ENCODE measurements at regions not wholly inside any gene's neighbourhood (a gene's known extent, or its start where the extent isn't known, plus 50 kb on each side); places are given as distances from the start of the nearest gene placed in this dataset.

DNA sequence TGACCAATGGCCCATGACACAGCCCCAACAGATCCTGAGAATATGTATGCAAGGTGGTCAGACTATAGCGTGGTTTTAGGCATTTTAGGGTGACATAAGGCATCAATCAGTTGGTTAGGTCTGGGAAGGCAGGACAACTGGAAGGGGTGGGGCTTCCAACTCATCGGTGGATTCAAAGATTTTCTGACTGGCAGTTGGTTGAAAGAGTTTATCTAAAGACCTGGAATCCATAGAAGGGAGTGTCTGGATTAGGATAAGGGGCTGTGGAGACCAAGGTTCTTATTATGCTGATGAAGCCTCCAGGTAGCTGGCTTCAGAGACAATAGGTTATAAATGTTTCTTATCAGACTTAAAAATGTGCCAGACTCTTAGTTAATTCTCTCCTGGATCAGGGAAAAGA is 60.3 kb upstream of the CFAP46 start:
- no peaks in the 10 kb centered on the region for H3K36me3 ChIP-seq (ENCODE audit: control insufficient read depth in 2 of 2, extremely low read depth in 1 of 2, insufficient read depth in 2 of 2, low read length in 2 of 2)
- no peaks in the 10 kb centered on the region for H3K9me3 ChIP-seq (replicated peaks; ENCODE audit: control insufficient read depth, insufficient read depth, low read length)
- H3K4me1 ChIP-seq (ENCODE audit: control insufficient read depth, extremely low read depth, insufficient read depth, low read length) = no peaks in the 10 kb centered on the region
- H4K20me1 ChIP-seq (replicated peaks; ENCODE audit: control insufficient read depth, extremely low read depth, insufficient read depth, low read length) = no peaks in the 10 kb centered on the region
- H3K4me2 ChIP-seq (ENCODE audit: insufficient read depth, low read length) = no peak overlapping the region
- no peak overlapping the region for H2AFZ ChIP-seq (ENCODE audit: low read depth, low read length)
- H3K4me3 ChIP-seq (replicated peaks in 1 of 3; ENCODE audit: insufficient read depth in 1 of 3, low read depth in 1 of 3, low read length in 3 of 3) = no peak overlapping the region
- dilution Hi-C loops (cut with MboI; ENCODE audit: extremely low pct_ligation_motif_present, low sequenced_read_pairs) (no loop called here), intact Hi-C loops (cut with micrococcal nuclease) (no loop called here)
- ChIA-PET CTCF (no interaction called here), POLR2A (no interaction called here)
- FAIRE-seq (no peak), DNase-seq (ENCODE audit: low read depth, low spot score) (no peak)
- TF ChIP-seq POLR2A (IDR thresholded peaks at IDR 0.05; ENCODE audit: low read depth, low read length) (no peak), GATA2 (IDR thresholded peaks at IDR 0.05; ENCODE audit: insufficient read depth, insufficient read length, low read depth, low read length) (no peak), MYC (IDR thresholded peaks at IDR 0.05; ENCODE audit: low read depth, low read length) (no peak)
- BruUV-seq (replicated peaks) = no TSS peak
- H3K79me2 ChIP-seq (ENCODE audit: control insufficient read depth, insufficient read depth, low read length) = no peaks in the 10 kb centered on the region
- no peak overlapping the region for H3K27ac ChIP-seq (ENCODE audit: insufficient read depth, low read depth, low read length)
- no peaks in the 10 kb centered on the region for H3K27me3 ChIP-seq (ENCODE audit: control insufficient read depth in 2 of 2, insufficient read depth in 2 of 2, low read length in 2 of 2)
- H3K9ac ChIP-seq (replicated peaks; ENCODE audit: extremely low read depth, insufficient read depth, low read length) = no peak overlapping the region
- H3K9me1 ChIP-seq (replicated peaks; ENCODE audit: control insufficient read depth, extremely low read depth, insufficient read depth, low read length) = no peaks in the 10 kb centered on the region

DNA sequence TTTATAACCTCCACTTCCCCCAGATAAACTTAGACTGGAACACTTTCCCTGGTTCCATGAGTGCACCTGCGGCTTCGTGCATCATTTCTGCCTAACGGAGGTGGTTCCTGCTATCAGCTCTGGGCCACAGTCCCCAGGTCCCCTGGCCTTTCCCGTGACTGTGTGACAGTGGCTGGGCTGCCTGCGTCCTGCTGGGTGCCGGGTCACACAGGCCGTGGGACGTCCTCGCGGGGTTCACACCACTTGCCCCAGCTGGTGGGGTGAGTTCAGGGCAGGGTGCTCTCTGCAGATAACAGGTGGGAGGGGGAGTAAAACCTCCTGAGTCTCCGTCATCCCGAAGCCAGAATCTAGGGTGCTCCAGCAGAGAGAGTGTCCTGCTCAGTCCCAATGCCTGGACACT is 58.7 kb upstream of the CFAP46 start:
- TF ChIP-seq FOS (IDR thresholded peaks at IDR 0.05; ENCODE audit: borderline replicate concordance, insufficient read depth, low read length) (no peak), POLR2A (IDR thresholded peaks at IDR 0.05; ENCODE audit: low read depth, low read length) (no peak), GATA2 (IDR thresholded peaks at IDR 0.05; ENCODE audit: insufficient read depth, insufficient read length, low read depth, low read length) (no peak), POLR2AphosphoS5 (IDR thresholded peaks at IDR 0.05; ENCODE audit: insufficient read depth, low read depth, low read length) (no peak), JUN (IDR thresholded peaks at IDR 0.05; ENCODE audit: borderline replicate concordance, insufficient read depth, insufficient read length, low read depth) (no peak), MYC (IDR thresholded peaks at IDR 0.05; ENCODE audit: low read depth, low read length) (no peak), EZH2 (IDR thresholded peaks at IDR 0.05; ENCODE audit: borderline replicate concordance, low read depth, low read length, severe bottlenecking) (no peak)
- TF ChIP-seq, protein P1, sequence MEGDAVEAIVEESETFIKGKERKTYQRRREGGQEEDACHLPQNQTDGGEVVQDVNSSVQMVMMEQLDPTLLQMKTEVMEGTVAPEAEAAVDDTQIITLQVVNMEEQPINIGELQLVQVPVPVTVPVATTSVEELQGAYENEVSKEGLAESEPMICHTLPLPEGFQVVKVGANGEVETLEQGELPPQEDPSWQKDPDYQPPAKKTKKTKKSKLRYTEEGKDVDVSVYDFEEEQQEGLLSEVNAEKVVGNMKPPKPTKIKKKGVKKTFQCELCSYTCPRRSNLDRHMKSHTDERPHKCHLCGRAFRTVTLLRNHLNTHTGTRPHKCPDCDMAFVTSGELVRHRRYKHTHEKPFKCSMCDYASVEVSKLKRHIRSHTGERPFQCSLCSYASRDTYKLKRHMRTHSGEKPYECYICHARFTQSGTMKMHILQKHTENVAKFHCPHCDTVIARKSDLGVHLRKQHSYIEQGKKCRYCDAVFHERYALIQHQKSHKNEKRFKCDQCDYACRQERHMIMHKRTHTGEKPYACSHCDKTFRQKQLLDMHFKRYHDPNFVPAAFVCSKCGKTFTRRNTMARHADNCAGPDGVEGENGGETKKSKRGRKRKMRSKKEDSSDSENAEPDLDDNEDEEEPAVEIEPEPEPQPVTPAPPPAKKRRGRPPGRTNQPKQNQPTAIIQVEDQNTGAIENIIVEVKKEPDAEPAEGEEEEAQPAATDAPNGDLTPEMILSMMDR (IDR thresholded peaks at IDR 0.05; ENCODE audit: extremely low read depth in 1 of 2, insufficient read depth in 1 of 2, low read depth in 1 of 2, low read length in 2 of 2) = no peak
- TF ChIP-seq, protein P2, sequence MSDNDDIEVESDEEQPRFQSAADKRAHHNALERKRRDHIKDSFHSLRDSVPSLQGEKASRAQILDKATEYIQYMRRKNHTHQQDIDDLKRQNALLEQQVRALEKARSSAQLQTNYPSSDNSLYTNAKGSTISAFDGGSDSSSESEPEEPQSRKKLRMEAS (IDR thresholded peaks at IDR 0.05; ENCODE audit: insufficient read depth, insufficient read length) = no peak
- Histone ChIP-seq H3K79me2 (ENCODE audit: control insufficient read depth, insufficient read depth, low read length) (no peaks in the 10 kb centered on the region), H2AFZ (ENCODE audit: low read depth, low read length) (no peak overlapping the region), H3K27me3 (ENCODE audit: control insufficient read depth in 2 of 2, insufficient read depth in 2 of 2, low read length in 2 of 2) (no peaks in the 10 kb centered on the region), H3K4me1 (ENCODE audit: control insufficient read depth, extremely low read depth, insufficient read depth, low read length) (no peaks in the 10 kb centered on the region), H3K4me3 (replicated peaks in 1 of 3; ENCODE audit: insufficient read depth in 1 of 3, low read depth in 1 of 3, low read length in 3 of 3) (no peak overlapping the region), H3K9me1 (replicated peaks; ENCODE audit: control insufficient read depth, extremely low read depth, insufficient read depth, low read length) (no peaks in the 10 kb centered on the region), H3K4me2 (ENCODE audit: insufficient read depth, low read length) (no peak overlapping the region), H3K36me3 (ENCODE audit: control insufficient read depth in 2 of 2, extremely low read depth in 1 of 2, insufficient read depth in 2 of 2, low read length in 2 of 2) (no peaks in the 10 kb centered on the region), H4K20me1 (replicated peaks; ENCODE audit: control insufficient read depth, extremely low read depth, insufficient read depth, low read length) (no peaks in the 10 kb centered on the region), H3K27ac (ENCODE audit: insufficient read depth, low read depth, low read length) (no peak overlapping the region), H3K9me3 (replicated peaks; ENCODE audit: control insufficient read depth, insufficient read depth, low read length) (no peaks in the 10 kb centered on the region), H3K9ac (replicated peaks; ENCODE audit: extremely low read depth, insufficient read depth, low read length) (no peak overlapping the region)
- ChIA-PET POLR2A (no interaction called here), CTCF (no interaction called here)
- BruUV-seq (replicated peaks) = no TSS peak
- DNase-seq (ENCODE audit: low read depth, low spot score) = no peak
- dilution Hi-C loops (cut with MboI; ENCODE audit: extremely low pct_ligation_motif_present, low sequenced_read_pairs) (no loop called here), intact Hi-C loops (cut with micrococcal nuclease) (no loop called here)
- no peak for FAIRE-seq

Measured in endothelial cell of umbilical vein (primary cell).